NT2/D1 (cell line): ENCODE measurements at regions not wholly inside any gene's neighbourhood (a gene's known extent, or its start where the extent isn't known, plus 50 kb on each side); places are given as distances from the start of the nearest gene placed in this dataset.

Source experiments
- SUZ12 ChIP-seq: IDR thresholded peaks from 2 replicates; pipeline ENCODE4 v1.6.1; 2011; ENCODE audit not compliant: insufficient read length, insufficient read depth; ENCODE audit errors: extremely low read depth
- YY1 ChIP-seq: IDR thresholded peaks from 2 replicates; pipeline ENCODE4 v1.6.1; 2011; ENCODE audit not compliant: insufficient read length, insufficient read depth
- ZNF274 ChIP-seq: IDR thresholded peaks from 2 replicates; pipeline ENCODE4 v1.6.1; 2011; ENCODE audit warnings: mild to moderate bottlenecking, low read depth, low read length

DNA sequence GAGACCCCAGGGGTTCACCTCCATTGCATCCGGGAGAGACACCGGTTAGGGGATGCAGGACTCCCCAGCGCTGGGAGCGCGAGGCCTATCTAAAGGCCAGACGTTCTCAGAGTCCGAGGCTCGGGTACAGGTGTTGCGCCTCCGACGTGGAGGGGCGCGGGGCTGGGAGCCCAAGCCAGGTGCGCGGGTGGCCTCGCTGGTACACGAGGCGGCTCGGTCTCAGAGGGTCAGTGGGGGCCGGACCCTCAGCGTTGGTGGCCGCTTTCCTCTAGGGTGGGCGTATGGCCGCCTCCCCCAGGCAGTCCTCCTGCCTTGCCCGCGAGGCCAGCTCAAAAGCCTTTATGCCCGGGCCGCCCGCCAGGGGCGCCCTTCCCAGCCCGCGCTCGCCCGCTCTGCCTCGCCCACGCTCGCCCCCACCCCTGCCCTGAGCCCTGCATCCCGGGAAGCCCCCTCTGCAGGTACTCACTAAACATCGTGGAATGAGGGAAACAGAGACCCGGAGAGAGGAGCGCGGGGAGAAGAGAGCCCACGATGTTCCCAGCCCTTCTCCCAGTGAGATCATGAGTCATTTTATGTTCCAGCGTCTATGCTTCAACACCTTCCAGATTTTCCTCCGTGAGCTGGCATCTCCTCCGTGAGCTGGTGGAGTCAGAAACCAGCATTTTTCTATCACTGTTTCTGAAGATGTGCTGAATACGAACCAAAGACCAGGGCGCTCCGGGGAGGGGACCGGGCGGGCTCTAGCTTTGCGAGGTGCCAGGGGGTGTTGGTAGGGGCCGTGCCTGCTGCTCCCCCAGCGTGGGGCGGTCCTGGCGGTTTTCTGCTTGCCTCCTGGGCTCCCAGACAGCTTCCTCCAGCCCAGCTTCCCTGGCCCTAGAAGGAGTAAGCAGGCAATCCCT, 73.8 kb downstream of the DIO3 start:
- TF ChIP-seq ZNF274 (no peak), YY1 (no peak), SUZ12 (no peak)
